ENCODE measurements at regions not wholly inside any gene's neighbourhood (a gene's known extent, or its start where the extent isn't known, plus 50 kb on each side); places are given as distances from the start of the nearest gene placed in this dataset.

- TF ChIP-seq POLR2A (IDR thresholded peaks at IDR 0.05; ENCODE audit: low read depth, low read length) = no peak
- TF ChIP-seq CTCF (IDR thresholded peaks at IDR 0.05; ENCODE audit: extremely low read depth in 1 of 2, insufficient read depth in 1 of 2, low read depth in 1 of 2, low read length in 2 of 2) = no peak
- TF ChIP-seq EZH2 (IDR thresholded peaks at IDR 0.05; ENCODE audit: borderline replicate concordance, low read depth, low read length, severe bottlenecking) = no peak
- no peak for TF ChIP-seq POLR2AphosphoS5 (IDR thresholded peaks at IDR 0.05; ENCODE audit: insufficient read depth, low read depth, low read length)
Measured at GRCh38 chr6:170045563-170045960, 245.3 kb downstream of the DLL1 start.
